Sigmoid colon (tissue), 4 donors: ENCODE measurements at regions not wholly inside any gene's neighbourhood (a gene's known extent, or its start where the extent isn't known, plus 50 kb on each side); places are given as distances from the start of the nearest gene placed in this dataset.

Source experiments
- EP300 ChIP-seq, 4 donors: sonication (generic); formaldehyde crosslinking; IDR thresholded peaks; one replicate each; pipeline ENCODE4 v1.6.1; 2017; ENCODE audit warnings: antibody characterized with exemption in 4 of 4
- POLR2A ChIP-seq, 2 donors: fragments of 450-650 bp; IDR thresholded peaks; one replicate each; pipeline ENCODE4 v1.6.1; 2016; ENCODE audit warnings: antibody characterized with exemption in 2 of 2, mild to moderate bottlenecking in 2 of 2, moderate library complexity in 2 of 2
- POLR2AphosphoS5 ChIP-seq, 4 donors: sonication (generic); formaldehyde crosslinking; IDR thresholded peaks; one replicate each; pipeline ENCODE4 v1.6.1; 2017; ENCODE audit warnings: antibody characterized with exemption in 4 of 4
- TF ChIP-seq, protein P1 (sequence below), 4 experiments: fragments of 450-650 bp in 3 of 4; fragments of 200-600 bp in 1 of 4; IDR thresholded peaks; one replicate each; pipeline ENCODE4 v1.5.1; 2016 to 2019; ENCODE audit warnings: antibody characterized with exemption in 4 of 4, mild to moderate bottlenecking in 3 of 4, moderate library complexity in 2 of 4

DNA sequence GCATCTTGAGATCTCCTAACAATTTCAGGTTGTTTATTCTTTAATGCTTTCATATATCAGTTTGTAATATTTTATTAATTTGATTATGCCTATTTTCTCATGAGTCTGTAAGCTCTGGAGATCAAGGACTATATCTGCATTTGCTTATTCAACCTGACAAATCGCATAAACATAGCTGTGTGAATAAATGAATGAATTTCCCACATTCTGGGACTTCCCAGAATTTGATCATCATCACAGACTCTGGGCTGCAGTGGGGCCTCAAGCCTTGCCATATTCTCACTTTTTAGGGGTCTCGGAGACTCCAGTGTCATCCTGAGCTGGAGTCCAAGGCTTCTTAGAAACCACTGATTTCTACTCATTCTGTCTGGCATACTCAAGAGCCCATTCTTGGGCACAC lies 180.5 kb downstream of the DAD1 start:
- TF ChIP-seq POLR2A (IDR thresholded peaks at IDR 0.05) (no peak), POLR2AphosphoS5 (IDR thresholded peaks at IDR 0.05) (no peak), EP300 (IDR thresholded peaks at IDR 0.05) (no peak)
- TF ChIP-seq, protein P1, sequence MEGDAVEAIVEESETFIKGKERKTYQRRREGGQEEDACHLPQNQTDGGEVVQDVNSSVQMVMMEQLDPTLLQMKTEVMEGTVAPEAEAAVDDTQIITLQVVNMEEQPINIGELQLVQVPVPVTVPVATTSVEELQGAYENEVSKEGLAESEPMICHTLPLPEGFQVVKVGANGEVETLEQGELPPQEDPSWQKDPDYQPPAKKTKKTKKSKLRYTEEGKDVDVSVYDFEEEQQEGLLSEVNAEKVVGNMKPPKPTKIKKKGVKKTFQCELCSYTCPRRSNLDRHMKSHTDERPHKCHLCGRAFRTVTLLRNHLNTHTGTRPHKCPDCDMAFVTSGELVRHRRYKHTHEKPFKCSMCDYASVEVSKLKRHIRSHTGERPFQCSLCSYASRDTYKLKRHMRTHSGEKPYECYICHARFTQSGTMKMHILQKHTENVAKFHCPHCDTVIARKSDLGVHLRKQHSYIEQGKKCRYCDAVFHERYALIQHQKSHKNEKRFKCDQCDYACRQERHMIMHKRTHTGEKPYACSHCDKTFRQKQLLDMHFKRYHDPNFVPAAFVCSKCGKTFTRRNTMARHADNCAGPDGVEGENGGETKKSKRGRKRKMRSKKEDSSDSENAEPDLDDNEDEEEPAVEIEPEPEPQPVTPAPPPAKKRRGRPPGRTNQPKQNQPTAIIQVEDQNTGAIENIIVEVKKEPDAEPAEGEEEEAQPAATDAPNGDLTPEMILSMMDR (IDR thresholded peaks at IDR 0.05): no peak
